ENCODE measurements at regions not wholly inside any gene's neighbourhood (a gene's known extent, or its start where the extent isn't known, plus 50 kb on each side); places are given as distances from the start of the nearest gene placed in this dataset.

GRCh38 chr9:134503301-134504105, 138.1 kb upstream of the COL5A1 start:
- Mint-ChIP-seq H3K4me3 (no peak overlapping the region), H3K27ac (no peak overlapping the region), H3K9me3 (no peaks in the 10 kb centered on the region), H3K36me3 (ENCODE audit: low read depth) (no peaks in the 10 kb centered on the region), H3K4me1 (no peaks in the 10 kb centered on the region), H3K27me3 (peaks cover 19% of the 10 kb centered on the region)
- intact Hi-C loops (cut with micrococcal nuclease), result no loop called here
- POLR2A ChIA-PET, result no interaction called here
- DNase-seq, result no peak
- CTCF ChIA-PET, result no interaction called here
- ATAC-seq (ENCODE audit: low read depth), result no peak
- TF ChIP-seq CTCF (IDR thresholded peaks at IDR 0.05), result no peak

GRCh38 chr9:134504106-134504385, 137.6 kb upstream of the COL5A1 start:
- ATAC-seq (ENCODE audit: low read depth) (no peak), DNase-seq (no peak)
- Mint-ChIP-seq H3K36me3 (ENCODE audit: low read depth) (no peaks in the 10 kb centered on the region), H3K4me1 (no peaks in the 10 kb centered on the region), H3K27ac (no peak overlapping the region), H3K9me3 (no peaks in the 10 kb centered on the region), H3K4me3 (no peak overlapping the region), H3K27me3 (peaks cover 19% of the 10 kb centered on the region)
- ChIA-PET CTCF (no interaction called here), POLR2A (no interaction called here)
- no peak for TF ChIP-seq CTCF (IDR thresholded peaks at IDR 0.05)
- intact Hi-C loops (cut with micrococcal nuclease), result no loop called here

- ATAC-seq (ENCODE audit: low read depth), result no peak
- H3K4me1 Mint-ChIP-seq, result no peaks in the 10 kb centered on the region
- H3K27me3 Mint-ChIP-seq, result peaks cover 19% of the 10 kb centered on the region
- no peak overlapping the region for H3K4me3 Mint-ChIP-seq
- no peak for DNase-seq
- H3K9me3 Mint-ChIP-seq, result no peaks in the 10 kb centered on the region
- no peak for TF ChIP-seq CTCF (IDR thresholded peaks at IDR 0.05)
- CTCF ChIA-PET, result no interaction called here
- H3K27ac Mint-ChIP-seq, result no peak overlapping the region
- H3K36me3 Mint-ChIP-seq (ENCODE audit: low read depth), result no peaks in the 10 kb centered on the region
- intact Hi-C loops (cut with micrococcal nuclease), result no loop called here
- POLR2A ChIA-PET, result no interaction called here
Measured at GRCh38 chr9:134505032-134505431, 136.6 kb upstream of the COL5A1 start.

GRCh38 chr9:134509281-134509680, 132.3 kb upstream of the COL5A1 start:
- H3K27me3 Mint-ChIP-seq, result peaks cover 4% of the 10 kb centered on the region
- DNase-seq (no peak), ATAC-seq (ENCODE audit: low read depth) (no peak)
- no peak for TF ChIP-seq CTCF (IDR thresholded peaks at IDR 0.05)
- H3K27ac Mint-ChIP-seq, result no peak overlapping the region
- ChIA-PET POLR2A (no interaction called here), CTCF (no interaction called here)
- H3K4me3 Mint-ChIP-seq, result no peak overlapping the region
- no peaks in the 10 kb centered on the region for H3K36me3 Mint-ChIP-seq (ENCODE audit: low read depth)
- no peaks in the 10 kb centered on the region for H3K4me1 Mint-ChIP-seq
- intact Hi-C loops (cut with micrococcal nuclease), result no loop called here
- H3K9me3 Mint-ChIP-seq, result no peaks in the 10 kb centered on the region

- no peak for TF ChIP-seq CTCF (IDR thresholded peaks at IDR 0.05)
- Mint-ChIP-seq H3K9me3 (no peaks in the 10 kb centered on the region), H3K27ac (no peak overlapping the region), H3K27me3 (peaks cover 3% of the 10 kb centered on the region), H3K36me3 (ENCODE audit: low read depth) (no peaks in the 10 kb centered on the region), H3K4me1 (no peaks in the 10 kb centered on the region), H3K4me3 (no peak overlapping the region)
- intact Hi-C loops (cut with micrococcal nuclease), result no loop called here
- ChIA-PET POLR2A (no interaction called here), CTCF (no interaction called here)
- DNase-seq, result no peak
- no peak for ATAC-seq (ENCODE audit: low read depth)
Measured at GRCh38 chr9:134509817-134510216, 131.8 kb upstream of the COL5A1 start.

Data from activated B cell treated with CpG ODN at 0.5 μM for 24 hours (primary cell).